ENCODE measurements at regions not wholly inside any gene's neighbourhood (a gene's known extent, or its start where the extent isn't known, plus 50 kb on each side); places are given as distances from the start of the nearest gene placed in this dataset.

- Histone ChIP-seq H3K4me1 (ENCODE audit: control insufficient read depth in 4 of 4, insufficient read depth in 4 of 4, low read length in 3 of 4) (no peaks in the 10 kb centered on the region), H3K9ac (ENCODE audit: low read depth in 1 of 2, low read length in 2 of 2) (no peak overlapping the region), H3K27me3 (ENCODE audit: control insufficient read depth in 4 of 4, insufficient read depth in 4 of 4, low read length in 3 of 4) (no peaks in the 10 kb centered on the region), H3K36me3 (ENCODE audit: control insufficient read depth in 4 of 4, insufficient read depth in 3 of 4, low read depth in 1 of 4, low read length in 3 of 4) (no peaks in the 10 kb centered on the region), H3K27ac (ENCODE audit: low read depth in 1 of 2, low read length in 2 of 2) (no peak overlapping the region), H3K9me3 (ENCODE audit: control insufficient read depth in 4 of 4, low read length in 3 of 4) (no peaks in the 10 kb centered on the region), H3K4me3 (ENCODE audit: low read depth in 1 of 3, low read length in 3 of 3) (no peak overlapping the region)
- TF ChIP-seq TAF1 (conservative IDR thresholded peaks at IDR 0.05) (no peak), HNF4G (IDR thresholded peaks at IDR 0.05) (no peak), HNF4A (conservative IDR thresholded peaks at IDR 0.05) (no peak), GABPA (IDR thresholded peaks at IDR 0.05 in 1 of 2, conservative IDR thresholded peaks at IDR 0.05 in 1 of 2) (no peak), YY1 (IDR thresholded peaks at IDR 0.05) (no peak), REST (IDR thresholded peaks at IDR 0.05) (no peak)
- DNase-seq (ENCODE audit: low spot score) = no peak
These were observed 637.2 kb upstream of the CPEB2 start for GRCh38 chr4:14364953-14365536.

GRCh38 chr4:14368391-14368790 lies 633.9 kb upstream of the CPEB2 start:
- 75% methylated on average over 4 of the region's 4 CpGs for WGBS
- no peaks in the 10 kb centered on the region for H3K4me1 ChIP-seq (ENCODE audit: control insufficient read depth in 4 of 4, insufficient read depth in 4 of 4, low read length in 3 of 4)
- H3K4me3 ChIP-seq (ENCODE audit: low read depth in 1 of 3, low read length in 3 of 3) = no peak overlapping the region

More at GRCh38 chr4:14368391-14368790, 633.9 kb upstream of the CPEB2 start:
- no peak for DNase-seq (ENCODE audit: low spot score)
- H3K27me3 ChIP-seq (ENCODE audit: control insufficient read depth in 4 of 4, insufficient read depth in 4 of 4, low read length in 3 of 4) = no peaks in the 10 kb centered on the region
- no peak overlapping the region for H3K27ac ChIP-seq (ENCODE audit: low read depth in 1 of 2, low read length in 2 of 2)
- TF ChIP-seq JUND (IDR thresholded peaks at IDR 0.05) (no peak), RXRA (IDR thresholded peaks at IDR 0.05) (no peak), CTCF (IDR thresholded peaks at IDR 0.05; ENCODE audit: low read depth, low read length, missing input control) (no peak), EGR1 (IDR thresholded peaks at IDR 0.05; ENCODE audit: low read depth in 2 of 2) (no peak), ZBTB33 (IDR thresholded peaks at IDR 0.05) (no peak), GABPA (IDR thresholded peaks at IDR 0.05 in 1 of 2, conservative IDR thresholded peaks at IDR 0.05 in 1 of 2) (no peak)
- no peaks in the 10 kb centered on the region for H3K9me3 ChIP-seq (ENCODE audit: control insufficient read depth in 4 of 4, low read length in 3 of 4)
- no peaks in the 10 kb centered on the region for H3K36me3 ChIP-seq (ENCODE audit: control insufficient read depth in 4 of 4, insufficient read depth in 3 of 4, low read depth in 1 of 4, low read length in 3 of 4)
- no peak overlapping the region for H3K9ac ChIP-seq (ENCODE audit: low read depth in 1 of 2, low read length in 2 of 2)

All from liver (tissue), 8 donors.